ENCODE measurements at regions not wholly inside any gene's neighbourhood (a gene's known extent, or its start where the extent isn't known, plus 50 kb on each side); places are given as distances from the start of the nearest gene placed in this dataset.

DNA sequence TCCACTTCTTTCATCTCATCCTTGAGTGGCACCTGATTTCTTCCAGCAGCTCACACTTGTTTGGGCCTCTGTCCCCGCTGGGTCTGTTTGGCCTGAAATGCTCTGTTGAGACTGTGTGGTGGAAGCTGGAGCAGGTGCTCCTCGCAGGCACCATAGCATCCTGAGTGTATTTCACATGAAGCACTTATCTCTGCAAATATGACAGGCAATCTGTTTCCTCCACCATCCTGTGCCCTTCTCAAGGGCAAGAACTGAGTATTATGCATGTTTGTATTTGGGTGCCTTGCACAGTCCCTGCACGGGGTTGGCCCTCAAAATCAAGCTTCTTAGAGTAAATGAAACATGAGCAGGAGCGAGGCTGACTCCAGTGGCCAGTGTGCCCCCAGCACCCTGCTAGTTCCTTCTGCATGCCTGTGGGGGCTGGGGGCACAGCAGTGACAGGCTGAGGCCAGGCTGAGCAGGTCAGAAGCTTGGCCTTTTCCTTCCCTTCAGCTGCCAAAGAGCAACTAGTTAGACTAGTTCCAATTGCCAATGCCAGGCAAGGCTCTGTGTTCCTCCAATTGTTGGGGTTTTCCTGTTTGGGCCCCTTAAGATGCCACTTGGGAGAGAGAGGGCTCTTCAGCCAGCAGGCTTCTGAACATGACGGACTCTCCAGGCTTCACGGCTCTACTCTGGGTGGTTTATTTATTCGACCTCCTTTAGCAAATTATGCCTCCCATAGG is 129.6 kb upstream of the ATP1A1 start:
- Histone ChIP-seq H3K4me1 (ENCODE audit: control insufficient read depth in 5 of 5, insufficient read depth in 5 of 5, low read length in 5 of 5) (peaks cover 0 to 13% (median 0%) of the 10 kb centered on the region in 5 donors), H3K9ac (ENCODE audit: insufficient read depth in 1 of 2, low read length in 2 of 2) (no peak overlapping the region), H3K36me3 (ENCODE audit: control insufficient read depth in 4 of 4, insufficient read depth in 4 of 4, low read length in 4 of 4) (no peaks in the 10 kb centered on the region), H3K27me3 (ENCODE audit: control insufficient read depth in 3 of 3, insufficient read depth in 3 of 3, low read length in 2 of 3) (no peaks in the 10 kb centered on the region), H3K27ac (ENCODE audit: low read depth in 1 of 2, low read length in 1 of 2) (peak overlapping the region in 1 of 2 donors; percentile 68), H3K9me3 (ENCODE audit: control insufficient read depth in 4 of 4, insufficient read depth in 3 of 4, low read length in 3 of 4) (no peaks in the 10 kb centered on the region), H3K4me3 (no peak overlapping the region)
- ATAC-seq (ENCODE audit: insufficient read depth, low FRiP score) (peak; percentile 71), DNase-seq (peak; percentile 56 to 84 (median 73))
- TF ChIP-seq, protein P1, sequence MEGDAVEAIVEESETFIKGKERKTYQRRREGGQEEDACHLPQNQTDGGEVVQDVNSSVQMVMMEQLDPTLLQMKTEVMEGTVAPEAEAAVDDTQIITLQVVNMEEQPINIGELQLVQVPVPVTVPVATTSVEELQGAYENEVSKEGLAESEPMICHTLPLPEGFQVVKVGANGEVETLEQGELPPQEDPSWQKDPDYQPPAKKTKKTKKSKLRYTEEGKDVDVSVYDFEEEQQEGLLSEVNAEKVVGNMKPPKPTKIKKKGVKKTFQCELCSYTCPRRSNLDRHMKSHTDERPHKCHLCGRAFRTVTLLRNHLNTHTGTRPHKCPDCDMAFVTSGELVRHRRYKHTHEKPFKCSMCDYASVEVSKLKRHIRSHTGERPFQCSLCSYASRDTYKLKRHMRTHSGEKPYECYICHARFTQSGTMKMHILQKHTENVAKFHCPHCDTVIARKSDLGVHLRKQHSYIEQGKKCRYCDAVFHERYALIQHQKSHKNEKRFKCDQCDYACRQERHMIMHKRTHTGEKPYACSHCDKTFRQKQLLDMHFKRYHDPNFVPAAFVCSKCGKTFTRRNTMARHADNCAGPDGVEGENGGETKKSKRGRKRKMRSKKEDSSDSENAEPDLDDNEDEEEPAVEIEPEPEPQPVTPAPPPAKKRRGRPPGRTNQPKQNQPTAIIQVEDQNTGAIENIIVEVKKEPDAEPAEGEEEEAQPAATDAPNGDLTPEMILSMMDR (IDR thresholded peaks at IDR 0.05; ENCODE audit: control extremely low read depth, extremely low read depth) = no peak
- 34 to 39% methylated on average over 7 of the region's 7 CpGs for WGBS, 2 donors

DNA sequence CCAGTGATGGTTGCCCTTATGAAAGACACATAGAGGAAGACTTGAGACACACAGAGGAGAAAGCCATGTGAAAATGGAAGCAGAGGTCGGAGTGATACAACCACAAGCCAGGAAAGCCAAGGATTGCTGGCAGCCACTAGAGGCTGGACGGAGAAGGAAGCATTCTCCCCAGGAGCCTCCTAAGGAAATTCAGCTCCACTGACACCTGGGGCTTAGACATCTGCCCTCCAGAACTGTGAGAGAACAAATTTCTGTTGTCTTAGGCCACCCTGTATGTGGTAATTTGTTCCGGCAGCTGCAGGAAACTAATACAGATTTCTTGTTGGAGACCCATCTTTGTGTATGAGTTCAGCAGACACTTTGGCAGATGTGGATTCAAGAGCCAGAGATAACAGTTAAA is 126.9 kb upstream of the ATP1A1 start:
- Histone ChIP-seq H3K4me1 (ENCODE audit: control insufficient read depth in 5 of 5, insufficient read depth in 5 of 5, low read length in 5 of 5) (peaks cover 0 to 13% (median 0%) of the 10 kb centered on the region in 5 donors), H3K4me3 (no peak overlapping the region), H3K9ac (ENCODE audit: insufficient read depth in 1 of 2, low read length in 2 of 2) (no peak overlapping the region), H3K9me3 (ENCODE audit: control insufficient read depth in 4 of 4, insufficient read depth in 3 of 4, low read length in 3 of 4) (no peaks in the 10 kb centered on the region), H3K27me3 (ENCODE audit: control insufficient read depth in 3 of 3, insufficient read depth in 3 of 3, low read length in 2 of 3) (no peaks in the 10 kb centered on the region), H3K27ac (ENCODE audit: low read depth in 1 of 2, low read length in 1 of 2) (no peak overlapping the region), H3K36me3 (ENCODE audit: control insufficient read depth in 4 of 4, insufficient read depth in 4 of 4, low read length in 4 of 4) (no peaks in the 10 kb centered on the region)
- ATAC-seq (ENCODE audit: insufficient read depth, low FRiP score) (no peak), DNase-seq (no peak)
- 89 to 94% methylated on average over 3 of the region's 3 CpGs for WGBS, 2 donors
- TF ChIP-seq, protein P1 (IDR thresholded peaks at IDR 0.05; ENCODE audit: control extremely low read depth, extremely low read depth) = no peak

DNA sequence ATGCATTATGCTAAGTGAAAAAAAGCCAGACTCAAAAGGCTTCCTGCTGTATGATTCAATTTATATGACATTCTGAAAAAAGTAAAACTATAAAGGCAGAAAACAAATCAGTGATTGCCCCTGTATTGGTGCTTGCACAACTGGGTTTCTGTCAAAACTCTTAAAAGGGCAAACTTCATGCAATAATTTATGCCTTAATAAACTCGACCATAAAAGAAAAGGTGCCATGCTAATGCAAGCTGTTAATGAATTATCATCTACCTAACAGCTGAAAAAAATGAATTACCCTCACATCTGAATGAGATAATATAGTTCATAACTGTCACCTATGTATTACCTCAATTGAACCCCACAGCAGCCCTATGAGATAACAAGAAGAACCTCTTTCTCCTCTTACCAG is 120.8 kb upstream of the ATP1A1 start:
- TF ChIP-seq, protein P1 (IDR thresholded peaks at IDR 0.05; ENCODE audit: control extremely low read depth, extremely low read depth) = no peak
- no peaks in the 10 kb centered on the region for H3K27me3 ChIP-seq (ENCODE audit: control insufficient read depth in 3 of 3, insufficient read depth in 3 of 3, low read length in 2 of 3)
- no peak overlapping the region for H3K4me3 ChIP-seq
- H3K4me1 ChIP-seq (ENCODE audit: control insufficient read depth in 5 of 5, insufficient read depth in 5 of 5, low read length in 5 of 5) = no peaks in the 10 kb centered on the region
- WGBS, 2 donors = 66 to 90% methylated on average over 1 of the region's 1 CpG
- no peak overlapping the region for H3K27ac ChIP-seq (ENCODE audit: low read depth in 1 of 2, low read length in 1 of 2)
- no peaks in the 10 kb centered on the region for H3K36me3 ChIP-seq (ENCODE audit: control insufficient read depth in 4 of 4, insufficient read depth in 4 of 4, low read length in 4 of 4)
- DNase-seq (no peak), ATAC-seq (ENCODE audit: insufficient read depth, low FRiP score) (no peak)
- H3K9ac ChIP-seq (ENCODE audit: insufficient read depth in 1 of 2, low read length in 2 of 2) = no peak overlapping the region
- no peaks in the 10 kb centered on the region for H3K9me3 ChIP-seq (ENCODE audit: control insufficient read depth in 4 of 4, insufficient read depth in 3 of 4, low read length in 3 of 4)

DNA sequence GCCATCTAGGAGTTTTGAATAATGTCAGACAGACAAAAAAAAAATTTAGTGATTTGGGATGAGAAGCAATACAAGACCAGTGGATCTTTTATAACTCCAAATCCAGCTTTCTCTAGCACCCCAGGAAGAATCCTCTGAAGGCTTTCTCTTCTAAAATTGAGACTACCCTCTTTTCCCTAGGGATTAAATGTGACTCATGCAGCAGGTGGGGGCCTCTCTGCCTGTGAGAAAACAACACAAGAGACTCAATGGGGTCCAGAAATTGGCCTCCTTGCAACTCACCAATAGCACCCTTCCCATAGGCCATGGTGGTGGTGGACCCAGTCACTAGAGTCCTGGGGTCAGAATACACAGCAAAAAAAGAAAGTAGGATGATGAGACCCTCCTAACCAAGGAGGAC is 120.3 kb upstream of the ATP1A1 start:
- Histone ChIP-seq H3K9me3 (ENCODE audit: control insufficient read depth in 4 of 4, insufficient read depth in 3 of 4, low read length in 3 of 4) (no peaks in the 10 kb centered on the region), H3K9ac (ENCODE audit: insufficient read depth in 1 of 2, low read length in 2 of 2) (no peak overlapping the region), H3K4me1 (ENCODE audit: control insufficient read depth in 5 of 5, insufficient read depth in 5 of 5, low read length in 5 of 5) (no peaks in the 10 kb centered on the region), H3K4me3 (no peak overlapping the region), H3K27ac (ENCODE audit: low read depth in 1 of 2, low read length in 1 of 2) (no peak overlapping the region), H3K27me3 (ENCODE audit: control insufficient read depth in 3 of 3, insufficient read depth in 3 of 3, low read length in 2 of 3) (no peaks in the 10 kb centered on the region), H3K36me3 (ENCODE audit: control insufficient read depth in 4 of 4, insufficient read depth in 4 of 4, low read length in 4 of 4) (no peaks in the 10 kb centered on the region)
- no peak for ATAC-seq (ENCODE audit: insufficient read depth, low FRiP score)
- DNase-seq = no peak
- TF ChIP-seq, protein P1 (IDR thresholded peaks at IDR 0.05; ENCODE audit: control extremely low read depth, extremely low read depth) = no peak

Data from lung (tissue), 11 donors.